ENCODE measurements at regions not wholly inside any gene's neighbourhood (a gene's known extent, or its start where the extent isn't known, plus 50 kb on each side); places are given as distances from the start of the nearest gene placed in this dataset.

DNA sequence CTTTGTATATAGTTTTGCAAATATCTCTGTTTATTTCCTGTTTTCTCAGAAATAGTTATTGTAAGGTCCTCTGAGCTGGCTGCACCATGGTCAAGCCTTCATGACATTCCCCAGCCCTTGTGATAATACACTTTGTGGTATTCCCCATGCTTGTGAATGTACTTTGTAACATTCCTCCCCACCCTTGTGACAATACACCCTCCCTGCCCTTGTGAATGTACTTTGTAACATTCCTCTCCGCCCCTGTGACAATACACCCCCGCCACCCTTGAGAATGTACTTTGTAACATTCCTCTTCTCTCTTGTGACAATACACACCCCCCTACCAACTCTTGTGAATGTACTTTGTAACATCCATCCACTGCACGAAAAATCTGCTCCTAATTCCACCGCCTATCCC, 530.7 kb downstream of the CENPC start:
- H3K9me2 ChIP-seq, result no peaks in the 10 kb centered on the region; the same call in 1 of the 2 replicates
- H3K36me3 ChIP-seq (replicated peaks in 1 of 2; ENCODE audit: control insufficient read depth in 1 of 2, insufficient read depth in 2 of 2, low read length in 1 of 2), result no peaks in the 10 kb centered on the region
- no peak overlapping the region for H3K4me3 ChIP-seq (ENCODE audit: low read depth in 2 of 2, low read length in 1 of 2)
- H3K9me3 ChIP-seq, result no peaks in the 10 kb centered on the region
- H3K4me1 ChIP-seq (ENCODE audit: control insufficient read depth in 1 of 2, insufficient read depth in 2 of 2, low read depth in 1 of 2, low read length in 1 of 2), result no peaks in the 10 kb centered on the region
- no peak overlapping the region for H3K4me2 ChIP-seq
- TF ChIP-seq RAD21 (IDR thresholded peaks at IDR 0.05; ENCODE audit: low read length), result no peak
- no peak for TF ChIP-seq MEF2A (IDR thresholded peaks at IDR 0.05; ENCODE audit: borderline replicate concordance, low read depth)
- TF ChIP-seq, protein P1, sequence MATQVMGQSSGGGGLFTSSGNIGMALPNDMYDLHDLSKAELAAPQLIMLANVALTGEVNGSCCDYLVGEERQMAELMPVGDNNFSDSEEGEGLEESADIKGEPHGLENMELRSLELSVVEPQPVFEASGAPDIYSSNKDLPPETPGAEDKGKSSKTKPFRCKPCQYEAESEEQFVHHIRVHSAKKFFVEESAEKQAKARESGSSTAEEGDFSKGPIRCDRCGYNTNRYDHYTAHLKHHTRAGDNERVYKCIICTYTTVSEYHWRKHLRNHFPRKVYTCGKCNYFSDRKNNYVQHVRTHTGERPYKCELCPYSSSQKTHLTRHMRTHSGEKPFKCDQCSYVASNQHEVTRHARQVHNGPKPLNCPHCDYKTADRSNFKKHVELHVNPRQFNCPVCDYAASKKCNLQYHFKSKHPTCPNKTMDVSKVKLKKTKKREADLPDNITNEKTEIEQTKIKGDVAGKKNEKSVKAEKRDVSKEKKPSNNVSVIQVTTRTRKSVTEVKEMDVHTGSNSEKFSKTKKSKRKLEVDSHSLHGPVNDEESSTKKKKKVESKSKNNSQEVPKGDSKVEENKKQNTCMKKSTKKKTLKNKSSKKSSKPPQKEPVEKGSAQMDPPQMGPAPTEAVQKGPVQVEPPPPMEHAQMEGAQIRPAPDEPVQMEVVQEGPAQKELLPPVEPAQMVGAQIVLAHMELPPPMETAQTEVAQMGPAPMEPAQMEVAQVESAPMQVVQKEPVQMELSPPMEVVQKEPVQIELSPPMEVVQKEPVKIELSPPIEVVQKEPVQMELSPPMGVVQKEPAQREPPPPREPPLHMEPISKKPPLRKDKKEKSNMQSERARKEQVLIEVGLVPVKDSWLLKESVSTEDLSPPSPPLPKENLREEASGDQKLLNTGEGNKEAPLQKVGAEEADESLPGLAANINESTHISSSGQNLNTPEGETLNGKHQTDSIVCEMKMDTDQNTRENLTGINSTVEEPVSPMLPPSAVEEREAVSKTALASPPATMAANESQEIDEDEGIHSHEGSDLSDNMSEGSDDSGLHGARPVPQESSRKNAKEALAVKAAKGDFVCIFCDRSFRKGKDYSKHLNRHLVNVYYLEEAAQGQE (IDR thresholded peaks at IDR 0.05; ENCODE audit: low read depth, low read length), result no peak
- TF ChIP-seq TEAD4 (IDR thresholded peaks at IDR 0.05; ENCODE audit: borderline replicate concordance, insufficient read depth), result no peak
- no peak for TF ChIP-seq NRF1 (IDR thresholded peaks at IDR 0.05; ENCODE audit: low read depth, low read length)
- no peak for TF ChIP-seq IRF3 (IDR thresholded peaks at IDR 0.05; ENCODE audit: low read depth, low read length)
- no peak for TF ChIP-seq YY1 (IDR thresholded peaks at IDR 0.05; ENCODE audit: low read depth)
- TF ChIP-seq RXRA (IDR thresholded peaks at IDR 0.05; ENCODE audit: borderline replicate concordance, low read depth), result no peak
- TF ChIP-seq TCF12 (IDR thresholded peaks at IDR 0.05), result no peak
- TF ChIP-seq, protein P2, sequence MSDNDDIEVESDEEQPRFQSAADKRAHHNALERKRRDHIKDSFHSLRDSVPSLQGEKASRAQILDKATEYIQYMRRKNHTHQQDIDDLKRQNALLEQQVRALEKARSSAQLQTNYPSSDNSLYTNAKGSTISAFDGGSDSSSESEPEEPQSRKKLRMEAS (IDR thresholded peaks at IDR 0.05; ENCODE audit: low read depth), result no peak
- TF ChIP-seq EP300 (IDR thresholded peaks at IDR 0.05; ENCODE audit: borderline replicate concordance in 1 of 2, low read depth in 1 of 2, low read length in 1 of 2), result no peak
- TF ChIP-seq NFIC (IDR thresholded peaks at IDR 0.05; ENCODE audit: borderline replicate concordance), result no peak
- TF ChIP-seq POLR2AphosphoS5 (IDR thresholded peaks at IDR 0.05; ENCODE audit: low read depth, low read length), result no peak
- no peak for TF ChIP-seq GATA2 (CRISPR knock-in tag; IDR thresholded peaks at IDR 0.05)
- H3K27ac ChIP-seq (ENCODE audit: low read depth in 2 of 2, low read length in 1 of 2), result no peak overlapping the region
- no peak overlapping the region for H2AFZ ChIP-seq (ENCODE audit: low read depth)
- POLR2A ChIA-PET, result no interaction called here
- 5% methylated on average over 4 of the region's 4 CpGs for WGBS (ENCODE audit: low lambda C conversion rate)
- CTCF ChIA-PET, result no interaction called here
- no peak overlapping the region for H3K9ac ChIP-seq
- no peak for DNase-seq
- no peaks in the 10 kb centered on the region for H4K20me1 ChIP-seq (ENCODE audit: insufficient read depth)
- H3K27me3 ChIP-seq (ENCODE audit: insufficient read depth), result no peaks in the 10 kb centered on the region
- H3K79me2 ChIP-seq (ENCODE audit: insufficient read depth), result no peaks in the 10 kb centered on the region
- no peaks in the 10 kb centered on the region for H3F3A ChIP-seq (replicated peaks; ENCODE audit: insufficient read depth)

- no peak overlapping the region for H3K4me2 ChIP-seq
- H3K4me1 ChIP-seq (ENCODE audit: control insufficient read depth in 1 of 2, insufficient read depth in 2 of 2, low read depth in 1 of 2, low read length in 1 of 2), result no peaks in the 10 kb centered on the region
- H4K20me1 ChIP-seq (ENCODE audit: insufficient read depth), result no peaks in the 10 kb centered on the region
- no peaks in the 10 kb centered on the region for H3K9me3 ChIP-seq
- ChIA-PET CTCF (no interaction called here), POLR2A (no interaction called here)
- TF ChIP-seq GABPA (IDR thresholded peaks at IDR 0.05; ENCODE audit: low read depth) (no peak), EP300 (IDR thresholded peaks at IDR 0.05; ENCODE audit: borderline replicate concordance in 1 of 2, low read depth in 1 of 2, low read length in 1 of 2) (no peak), YY1 (IDR thresholded peaks at IDR 0.05; ENCODE audit: low read depth) (no peak), SMC3 (IDR thresholded peaks at IDR 0.05; ENCODE audit: low read depth, low read length) (no peak), CTCF (IDR thresholded peaks at IDR 0.05) (no peak), ELF1 (IDR thresholded peaks at IDR 0.05) (no peak), FOXM1 (IDR thresholded peaks at IDR 0.05; ENCODE audit: low read depth) (no peak), NRF1 (IDR thresholded peaks at IDR 0.05; ENCODE audit: low read depth, low read length) (no peak)
- TF ChIP-seq, protein P3, sequence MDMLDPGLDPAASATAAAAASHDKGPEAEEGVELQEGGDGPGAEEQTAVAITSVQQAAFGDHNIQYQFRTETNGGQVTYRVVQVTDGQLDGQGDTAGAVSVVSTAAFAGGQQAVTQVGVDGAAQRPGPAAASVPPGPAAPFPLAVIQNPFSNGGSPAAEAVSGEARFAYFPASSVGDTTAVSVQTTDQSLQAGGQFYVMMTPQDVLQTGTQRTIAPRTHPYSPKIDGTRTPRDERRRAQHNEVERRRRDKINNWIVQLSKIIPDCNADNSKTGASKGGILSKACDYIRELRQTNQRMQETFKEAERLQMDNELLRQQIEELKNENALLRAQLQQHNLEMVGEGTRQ (IDR thresholded peaks at IDR 0.05; ENCODE audit: borderline replicate concordance, low read depth, low read length), result no peak
- TF ChIP-seq, protein P2 (IDR thresholded peaks at IDR 0.05; ENCODE audit: low read depth), result no peak
- H3K27ac ChIP-seq (ENCODE audit: low read depth in 2 of 2, low read length in 1 of 2), result no peak overlapping the region
- no peaks in the 10 kb centered on the region for H3K9me2 ChIP-seq
- WGBS (ENCODE audit: low lambda C conversion rate), result 18% methylated on average over 3 of the region's 3 CpGs
- no peak overlapping the region for H2AFZ ChIP-seq (ENCODE audit: low read depth)
- no peak overlapping the region for H3K4me3 ChIP-seq (ENCODE audit: low read depth in 2 of 2, low read length in 1 of 2)
- no peaks in the 10 kb centered on the region for H3K27me3 ChIP-seq (ENCODE audit: insufficient read depth)
- H3K9ac ChIP-seq, result no peak overlapping the region
- no peaks in the 10 kb centered on the region for H3K79me2 ChIP-seq (ENCODE audit: insufficient read depth)
- no peaks in the 10 kb centered on the region for H3K36me3 ChIP-seq (replicated peaks in 1 of 2; ENCODE audit: control insufficient read depth in 1 of 2, insufficient read depth in 2 of 2, low read length in 1 of 2)
- H3F3A ChIP-seq (replicated peaks; ENCODE audit: insufficient read depth), result no peaks in the 10 kb centered on the region
- DNase-seq, result no peak
Observed at GRCh38 chr4:67006791-67007190, 538.5 kb downstream of the CENPC start.

Measured in SK-N-SH (cell line).